Activated CD8-positive, alpha-beta T cell treated with anti-CD3 and anti-CD28 coated beads for 36 hours (primary cell): ENCODE measurements at regions not wholly inside any gene's neighbourhood (a gene's known extent, or its start where the extent isn't known, plus 50 kb on each side); places are given as distances from the start of the nearest gene placed in this dataset.

Experiments used
- ATAC-seq: fragments of 200-7000 bp; cut with Tn5 transposase; one replicate; pipeline ENCODE4 v1.10.0; 2021; ENCODE audit warnings: mild to moderate bottlenecking, moderate library complexity
- CTCF ChIA-PET: fragments of 350-600 bp; sonication (Branson Sonifier 250); formaldehyde crosslinking; loops from one replicate; lab custom pipeline; 2021; ENCODE audit warnings: antibody characterized with exemption; lab: Charles Lee
- POLR2A ChIA-PET: fragments of 350-600 bp; sonication (Branson Sonifier 250); formaldehyde crosslinking; loops from one replicate; lab custom pipeline; 2021; ENCODE audit warnings: antibody characterized with exemption; lab: Charles Lee
- DNase-seq: peaks from one replicate; pipeline ENCODE4 v3.0.0-alpha.2; 2020
- H3K27ac Mint-ChIP-seq: one replicate; pipeline ENCODE4 v1.8.0; 2021; ENCODE audit warnings: mild to moderate bottlenecking, mixed read lengths
- H3K27me3 Mint-ChIP-seq: one replicate; pipeline ENCODE4 v1.8.0; 2021; ENCODE audit warnings: mixed read lengths
- H3K36me3 Mint-ChIP-seq: one replicate; pipeline ENCODE4 v1.8.0; 2021; ENCODE audit warnings: low read depth, mixed read lengths
- H3K4me1 Mint-ChIP-seq: one replicate; pipeline ENCODE4 v1.8.0; 2021; ENCODE audit warnings: low read depth, mixed read lengths
- H3K4me3 Mint-ChIP-seq: one replicate; pipeline ENCODE4 v1.8.0; 2021; ENCODE audit warnings: mild to moderate bottlenecking, moderate library complexity, mixed read lengths
- H3K9me3 Mint-ChIP-seq: one replicate; pipeline ENCODE4 v1.8.0; 2021; ENCODE audit warnings: mixed read lengths
- intact Hi-C: fragments of 100-400 bp; cut with micrococcal nuclease; formaldehyde crosslinking; loops from one replicate; pipeline ENCODE4 v1.10.0; 2022
- TF ChIP-seq, protein P1 (sequence below): fragments of 200-600 bp; IDR thresholded peaks from one replicate; pipeline ENCODE4 v1.8.0; 2022; ENCODE audit warnings: antibody characterized with exemption, mild to moderate bottlenecking

DNA sequence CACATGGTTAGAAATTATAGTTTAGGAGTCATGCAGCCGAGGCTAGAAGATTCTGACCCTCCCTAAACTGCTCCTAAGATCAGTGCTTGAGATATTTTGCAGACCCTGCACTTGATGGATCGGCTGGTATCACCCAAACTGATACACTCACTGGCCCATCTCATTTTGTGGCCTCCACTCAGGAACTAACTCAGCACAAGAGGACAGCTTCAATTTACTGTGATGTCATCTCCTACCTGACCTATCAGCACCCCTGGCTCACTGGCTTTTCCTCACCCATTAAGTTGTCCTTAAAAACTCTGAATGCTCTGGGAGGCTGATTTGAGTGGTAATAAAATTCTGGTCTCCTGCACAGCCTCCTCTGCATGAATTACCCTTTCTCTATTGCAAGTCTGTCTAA is 450.9 kb downstream of the PCDH10 start:
- H3K4me3 Mint-ChIP-seq, result no peak overlapping the region
- no peak for ATAC-seq
- H3K27ac Mint-ChIP-seq, result no peak overlapping the region
- no peaks in the 10 kb centered on the region for H3K36me3 Mint-ChIP-seq
- POLR2A ChIA-PET, result no interaction called here
- H3K4me1 Mint-ChIP-seq, result no peaks in the 10 kb centered on the region
- intact Hi-C loops, result no loop called here
- TF ChIP-seq, protein P1, sequence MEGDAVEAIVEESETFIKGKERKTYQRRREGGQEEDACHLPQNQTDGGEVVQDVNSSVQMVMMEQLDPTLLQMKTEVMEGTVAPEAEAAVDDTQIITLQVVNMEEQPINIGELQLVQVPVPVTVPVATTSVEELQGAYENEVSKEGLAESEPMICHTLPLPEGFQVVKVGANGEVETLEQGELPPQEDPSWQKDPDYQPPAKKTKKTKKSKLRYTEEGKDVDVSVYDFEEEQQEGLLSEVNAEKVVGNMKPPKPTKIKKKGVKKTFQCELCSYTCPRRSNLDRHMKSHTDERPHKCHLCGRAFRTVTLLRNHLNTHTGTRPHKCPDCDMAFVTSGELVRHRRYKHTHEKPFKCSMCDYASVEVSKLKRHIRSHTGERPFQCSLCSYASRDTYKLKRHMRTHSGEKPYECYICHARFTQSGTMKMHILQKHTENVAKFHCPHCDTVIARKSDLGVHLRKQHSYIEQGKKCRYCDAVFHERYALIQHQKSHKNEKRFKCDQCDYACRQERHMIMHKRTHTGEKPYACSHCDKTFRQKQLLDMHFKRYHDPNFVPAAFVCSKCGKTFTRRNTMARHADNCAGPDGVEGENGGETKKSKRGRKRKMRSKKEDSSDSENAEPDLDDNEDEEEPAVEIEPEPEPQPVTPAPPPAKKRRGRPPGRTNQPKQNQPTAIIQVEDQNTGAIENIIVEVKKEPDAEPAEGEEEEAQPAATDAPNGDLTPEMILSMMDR, result no peak
- CTCF ChIA-PET, result no interaction called here
- DNase-seq, result no peak
- no peaks in the 10 kb centered on the region for H3K27me3 Mint-ChIP-seq
- peaks cover 4% of the 10 kb centered on the region for H3K9me3 Mint-ChIP-seq

- intact Hi-C loops, result no loop called here
- Mint-ChIP-seq H3K27me3 (no peaks in the 10 kb centered on the region), H3K36me3 (no peaks in the 10 kb centered on the region), H3K4me3 (no peak overlapping the region), H3K9me3 (peaks cover 4% of the 10 kb centered on the region), H3K27ac (no peak overlapping the region), H3K4me1 (no peaks in the 10 kb centered on the region)
- ATAC-seq (no peak), DNase-seq (no peak)
- TF ChIP-seq, protein P1, result no peak
- CTCF ChIA-PET, result no interaction called here
- POLR2A ChIA-PET, result no interaction called here
Observed at GRCh38 chr4:133598779-133599178, 449.7 kb downstream of the PCDH10 start.

DNA sequence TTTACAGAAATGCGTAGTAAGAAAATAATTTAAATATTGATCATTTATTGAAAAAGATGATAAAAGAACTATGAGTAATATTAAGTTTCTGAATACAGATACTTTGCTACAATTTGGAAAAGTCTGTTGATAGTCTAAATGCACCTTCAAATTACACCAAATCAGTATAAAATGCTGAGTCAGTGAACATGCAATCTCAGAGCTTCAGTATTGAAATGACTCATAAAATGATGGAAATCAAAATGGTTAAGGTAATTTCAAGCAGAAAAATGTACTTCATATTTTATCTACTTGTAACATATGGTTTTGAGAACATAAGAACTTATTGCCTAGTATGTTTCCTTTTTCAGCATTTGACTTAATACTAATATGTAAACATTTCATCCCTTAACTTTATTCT is 448.2 kb downstream of the PCDH10 start:
- no peak overlapping the region for H3K4me3 Mint-ChIP-seq
- POLR2A ChIA-PET, result no interaction called here
- intact Hi-C loops, result no loop called here

DNA sequence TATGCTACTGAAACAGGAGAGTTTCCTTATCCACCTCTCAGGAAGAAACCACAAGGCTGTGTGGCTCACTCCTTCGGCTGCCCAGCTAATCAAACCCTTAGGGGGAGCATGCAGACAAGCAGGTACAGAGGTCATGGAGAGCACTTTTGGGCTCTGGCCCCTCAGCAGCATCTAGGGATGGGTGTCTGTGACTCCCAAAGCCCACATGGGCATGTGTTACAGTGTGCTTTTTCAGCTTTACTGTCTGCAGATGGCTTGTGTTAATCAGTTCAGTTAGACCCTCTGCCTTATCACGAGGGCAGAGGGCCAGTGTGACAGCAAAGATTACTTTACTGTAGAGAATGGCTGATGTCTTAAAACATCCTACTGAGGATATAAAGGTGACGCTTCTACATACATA is 447.4 kb downstream of the PCDH10 start:
- Mint-ChIP-seq H3K36me3 (no peaks in the 10 kb centered on the region), H3K27me3 (no peaks in the 10 kb centered on the region), H3K4me3 (no peak overlapping the region), H3K9me3 (peaks cover 4% of the 10 kb centered on the region), H3K4me1 (no peaks in the 10 kb centered on the region), H3K27ac (no peak overlapping the region)
- POLR2A ChIA-PET, result no interaction called here
- TF ChIP-seq, protein P1, result no peak
- CTCF ChIA-PET, result no interaction called here
- DNase-seq, result no peak
- no peak for ATAC-seq
- intact Hi-C loops, result no loop called here

More for the DNA sequence above, 448.2 kb downstream of the PCDH10 start:
- Mint-ChIP-seq H3K9me3 (peaks cover 4% of the 10 kb centered on the region), H3K36me3 (no peaks in the 10 kb centered on the region), H3K4me1 (no peaks in the 10 kb centered on the region), H3K27me3 (no peaks in the 10 kb centered on the region), H3K27ac (no peak overlapping the region)
- TF ChIP-seq, protein P1, result no peak
- ATAC-seq (no peak), DNase-seq (no peak)
- CTCF ChIA-PET, result no interaction called here

DNA sequence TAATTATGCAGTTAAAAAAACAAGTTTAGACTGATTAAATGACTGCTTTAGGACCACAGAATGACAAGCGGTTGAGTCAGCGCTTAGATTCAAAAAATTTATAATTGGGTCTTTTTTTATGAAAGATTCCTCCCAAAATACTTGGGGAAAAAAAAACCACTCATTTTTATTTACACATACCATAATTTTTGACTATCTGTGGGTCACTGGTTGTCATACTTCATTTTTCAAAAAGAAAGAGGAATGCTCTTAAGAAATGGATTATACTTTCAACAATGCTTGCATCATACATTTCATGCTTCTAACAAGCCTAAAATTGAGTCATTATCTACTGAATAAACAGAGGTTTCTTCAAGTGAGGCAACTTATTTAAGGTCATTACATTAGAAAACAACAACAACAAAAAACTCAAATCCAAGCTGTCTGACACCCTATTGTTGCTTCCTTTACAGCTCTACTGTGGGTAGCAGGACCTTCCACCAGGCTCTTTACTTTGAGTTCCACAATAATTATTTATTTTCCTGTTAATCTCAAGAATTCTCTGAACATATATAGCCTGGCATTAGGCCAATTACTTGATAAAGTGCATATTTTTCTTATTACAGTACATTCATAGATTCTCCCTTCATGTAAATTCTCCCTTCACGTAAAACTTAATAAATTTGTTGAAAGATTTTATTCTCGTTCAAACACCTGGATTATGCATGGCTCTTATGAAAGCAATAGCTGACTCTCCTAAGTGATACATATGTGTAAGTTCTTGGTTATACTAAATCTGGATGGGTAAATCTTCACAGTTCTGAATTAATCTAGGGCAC is 445.5 kb downstream of the PCDH10 start:
- no peak overlapping the region for H3K27ac Mint-ChIP-seq
- H3K4me1 Mint-ChIP-seq, result no peaks in the 10 kb centered on the region
- intact Hi-C loops, result no loop called here
- no peak for DNase-seq
- ChIA-PET POLR2A (no interaction called here), CTCF (no interaction called here)
- no peak overlapping the region for H3K4me3 Mint-ChIP-seq
- peaks cover 4% of the 10 kb centered on the region for H3K9me3 Mint-ChIP-seq
- no peaks in the 10 kb centered on the region for H3K36me3 Mint-ChIP-seq
- H3K27me3 Mint-ChIP-seq, result no peaks in the 10 kb centered on the region
- ATAC-seq, result no peak
- TF ChIP-seq, protein P1, result no peak
